Testis (tissue), 2 donors: ENCODE measurements at regions not wholly inside any gene's neighbourhood (a gene's known extent, or its start where the extent isn't known, plus 50 kb on each side); places are given as distances from the start of the nearest gene placed in this dataset.

ENCODE experiments used
- POLR2A ChIP-seq: fragments of 450-650 bp; IDR thresholded peaks from one replicate; pipeline ENCODE4 v1.6.1; 2017; ENCODE audit warnings: antibody characterized with exemption, mild to moderate bottlenecking, moderate library complexity
- TF ChIP-seq, protein P1 (sequence below), 3 experiments: fragments of 450-650 bp in 2 of 3; fragments of 200-600 bp in 1 of 3; sonication (generic) in 1 of 3; IDR thresholded peaks; one replicate each; pipeline ENCODE4 v1.5.1; 2016 to 2019; ENCODE audit warnings: antibody characterized with exemption in 3 of 3, mild to moderate bottlenecking in 2 of 3, moderate library complexity in 1 of 3

DNA sequence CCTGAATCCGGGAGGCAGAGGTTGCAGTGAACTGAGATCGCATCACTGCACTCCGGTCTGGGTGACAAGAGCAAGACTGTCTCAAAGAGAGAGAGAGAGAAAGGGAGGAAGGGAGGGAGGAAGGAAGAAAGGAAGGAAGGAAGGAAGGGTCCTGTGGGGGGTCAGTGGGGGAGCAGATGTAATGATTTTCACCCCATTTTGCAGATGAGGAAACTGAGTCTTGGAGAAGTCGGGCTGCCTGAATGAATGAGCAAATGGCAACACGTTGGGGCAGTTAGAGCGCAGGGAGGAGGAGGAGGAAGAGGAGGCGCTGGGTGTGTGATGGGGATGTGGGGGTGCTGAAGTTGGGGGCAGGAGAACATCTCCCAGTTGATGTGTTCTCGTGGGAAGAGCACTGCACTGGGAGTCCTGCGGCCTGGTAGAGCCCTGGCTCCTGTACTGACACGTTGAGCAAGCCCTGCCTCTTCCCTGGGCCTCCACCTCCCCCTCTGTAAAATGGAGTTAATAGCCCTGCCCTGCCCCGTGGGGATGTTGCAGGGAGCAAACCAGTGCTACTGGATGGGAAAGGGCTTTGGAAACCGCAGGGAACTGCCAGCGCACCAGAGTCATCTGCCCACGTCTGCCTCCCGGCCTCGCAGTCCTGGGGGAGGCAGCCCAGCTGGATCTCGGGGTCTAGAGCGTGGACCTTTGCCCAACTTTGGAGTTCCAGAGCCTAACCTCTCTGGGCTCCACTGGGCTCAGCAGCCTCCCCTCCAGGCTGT lies 103.2 kb upstream of the CASZ1 start:
- no peak for TF ChIP-seq POLR2A
- TF ChIP-seq, protein P1, sequence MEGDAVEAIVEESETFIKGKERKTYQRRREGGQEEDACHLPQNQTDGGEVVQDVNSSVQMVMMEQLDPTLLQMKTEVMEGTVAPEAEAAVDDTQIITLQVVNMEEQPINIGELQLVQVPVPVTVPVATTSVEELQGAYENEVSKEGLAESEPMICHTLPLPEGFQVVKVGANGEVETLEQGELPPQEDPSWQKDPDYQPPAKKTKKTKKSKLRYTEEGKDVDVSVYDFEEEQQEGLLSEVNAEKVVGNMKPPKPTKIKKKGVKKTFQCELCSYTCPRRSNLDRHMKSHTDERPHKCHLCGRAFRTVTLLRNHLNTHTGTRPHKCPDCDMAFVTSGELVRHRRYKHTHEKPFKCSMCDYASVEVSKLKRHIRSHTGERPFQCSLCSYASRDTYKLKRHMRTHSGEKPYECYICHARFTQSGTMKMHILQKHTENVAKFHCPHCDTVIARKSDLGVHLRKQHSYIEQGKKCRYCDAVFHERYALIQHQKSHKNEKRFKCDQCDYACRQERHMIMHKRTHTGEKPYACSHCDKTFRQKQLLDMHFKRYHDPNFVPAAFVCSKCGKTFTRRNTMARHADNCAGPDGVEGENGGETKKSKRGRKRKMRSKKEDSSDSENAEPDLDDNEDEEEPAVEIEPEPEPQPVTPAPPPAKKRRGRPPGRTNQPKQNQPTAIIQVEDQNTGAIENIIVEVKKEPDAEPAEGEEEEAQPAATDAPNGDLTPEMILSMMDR (IDR thresholded peaks at IDR 0.05): no peak
